NCI-H446 (cell line): ENCODE measurements at regions not wholly inside any gene's neighbourhood (a gene's known extent, or its start where the extent isn't known, plus 50 kb on each side); places are given as distances from the start of the nearest gene placed in this dataset.
A peak's percentile ranks its signal among the peaks of the same experiment; 100 is the strongest.
"Not testable (repeated sequence)": the region's sequence is repeated elsewhere in the genome, so short reads cannot be mapped to it uniquely, and the experiment has no call there.

ENCODE experiments used
- DNase-seq, 2 experiments: peaks; one replicate each; lab custom pipeline; 2025; lab: John Stamatoyannopoulos, UW

GRCh38 chr3:144593881-144594280, 622.3 kb downstream of the DIPK2A start:
- DNase-seq: no peak

DNA sequence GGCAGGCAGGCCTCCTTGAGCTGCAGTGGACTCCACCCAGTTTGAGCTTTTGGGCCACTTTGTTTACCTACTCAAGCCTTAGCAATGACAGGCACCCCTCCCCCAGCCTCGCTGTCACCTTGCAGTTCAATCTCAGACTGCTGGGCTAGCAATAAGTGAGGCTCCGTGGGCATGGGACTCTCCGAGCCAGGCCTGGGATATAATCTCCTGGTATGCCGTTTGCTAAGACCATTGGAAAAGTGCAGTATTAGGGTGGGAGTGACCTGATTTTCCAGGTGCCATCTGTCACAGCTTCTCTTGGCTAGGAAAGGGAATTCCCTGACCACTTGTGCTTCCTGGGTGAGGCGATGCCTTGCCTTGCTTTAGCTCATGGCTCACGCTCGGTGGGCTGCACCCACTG, 648.6 kb downstream of the DIPK2A start:
- DNase-seq: not testable (repeated sequence)

GRCh38 chr3:144622845-144623244, 651.2 kb downstream of the DIPK2A start:
- DNase-seq: no peak

- no peak for DNase-seq
These were observed 653.0 kb downstream of the DIPK2A start for GRCh38 chr3:144624656-144625055.

DNA sequence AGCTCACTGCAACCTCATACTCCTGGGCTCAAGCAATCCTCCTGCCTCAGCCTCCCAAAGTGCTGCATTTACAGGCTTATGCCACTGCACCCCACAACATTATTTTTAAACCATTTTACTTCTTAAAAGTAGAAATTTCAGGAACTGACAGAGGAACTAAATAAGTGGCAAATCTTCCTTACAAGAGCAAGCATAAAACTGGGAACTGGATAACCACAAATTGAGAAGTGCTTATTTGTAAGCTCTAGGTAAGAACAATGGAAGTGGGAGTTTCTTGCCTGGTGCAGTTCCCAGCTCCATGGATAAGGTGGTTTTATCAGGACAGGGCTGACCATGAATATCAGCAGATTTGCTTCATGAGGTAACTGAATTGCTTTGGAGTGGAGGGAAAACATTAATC, 655.2 kb downstream of the DIPK2A start:
- no peak for DNase-seq

DNA sequence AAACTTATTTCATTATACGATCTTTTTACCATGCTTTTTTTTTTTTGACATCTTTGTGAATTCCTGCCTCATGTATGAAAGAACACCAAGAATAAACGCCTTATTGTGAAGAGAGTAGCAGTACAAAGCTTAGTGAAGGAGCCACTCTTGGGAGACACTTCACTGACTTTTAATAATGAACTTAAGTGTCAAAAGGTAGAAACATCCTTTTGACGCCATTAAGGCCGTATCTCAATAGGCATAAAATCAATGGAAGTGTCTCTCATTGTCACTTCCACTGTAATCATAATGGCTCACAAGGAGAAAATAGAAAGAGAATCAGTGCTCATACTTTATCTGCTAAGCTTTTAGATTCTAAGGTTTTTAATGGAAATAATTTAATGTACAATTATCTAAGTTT, 657.8 kb downstream of the DIPK2A start:
- DNase-seq: no peak

DNA sequence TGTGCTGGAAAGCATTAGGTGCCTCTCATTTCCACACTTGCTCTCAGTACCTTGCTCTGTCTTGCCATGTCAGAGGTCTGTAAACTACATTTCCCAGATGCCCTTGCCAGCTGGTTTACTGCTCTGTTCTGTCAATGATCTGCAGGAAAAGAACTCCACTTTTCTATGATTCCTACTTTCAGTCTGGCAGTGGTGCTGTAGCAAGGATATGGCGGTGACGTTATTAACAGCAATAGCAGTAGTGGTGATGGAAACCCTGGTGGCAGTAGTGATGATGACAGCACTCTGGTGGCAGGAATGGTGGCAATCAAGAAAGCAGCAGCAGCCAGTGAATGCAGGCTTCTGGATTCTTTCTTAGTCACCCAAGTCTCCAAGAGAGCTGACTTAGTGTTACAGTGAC, 665.2 kb downstream of the DIPK2A start:
- DNase-seq: no peak

DNA sequence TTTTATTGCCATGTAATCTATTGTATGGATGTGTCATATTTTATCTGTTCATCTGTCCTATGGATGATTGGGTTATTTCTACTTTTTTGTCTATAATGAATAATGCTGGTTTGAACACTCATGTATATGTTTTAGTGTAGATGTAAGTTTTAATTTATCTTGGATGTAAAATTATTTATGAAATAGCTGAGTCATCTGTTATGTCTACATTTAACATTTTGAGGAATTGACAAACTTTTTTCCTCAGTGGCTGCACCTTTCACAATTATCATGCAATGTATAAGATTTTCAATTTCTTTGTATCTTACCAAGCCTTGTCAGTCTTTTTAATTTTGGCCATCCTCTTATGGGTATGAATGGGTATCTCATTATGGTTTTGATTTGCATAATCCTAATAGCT, 666.4 kb downstream of the DIPK2A start:
- no peak for DNase-seq

DNA sequence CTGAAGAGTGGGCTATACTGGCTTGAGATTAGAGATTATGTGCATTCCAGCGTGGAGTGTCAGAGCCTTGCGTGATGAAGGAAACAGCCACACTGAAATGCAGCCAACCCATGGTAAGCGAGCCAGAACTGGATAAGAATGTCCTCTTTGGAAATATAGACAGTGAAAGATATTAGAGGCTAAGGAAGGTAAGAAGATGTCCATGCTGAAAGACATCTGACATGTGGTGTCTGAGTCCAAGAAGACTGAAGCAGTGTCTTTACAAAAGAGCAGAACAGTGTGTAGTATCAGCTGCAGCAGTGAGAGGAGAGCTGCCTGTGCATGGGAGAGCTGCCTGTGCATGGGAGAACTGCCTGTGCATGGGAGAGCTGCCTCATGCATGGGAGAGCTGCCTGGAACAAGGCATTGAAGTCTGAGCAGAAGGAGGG, 672.2 kb downstream of the DIPK2A start:
- peak in 1 of 2 experiments; percentile 14 for DNase-seq

- DNase-seq: no peak
These were observed 673.7 kb downstream of the DIPK2A start for GRCh38 chr3:144645300-144645699.

DNA sequence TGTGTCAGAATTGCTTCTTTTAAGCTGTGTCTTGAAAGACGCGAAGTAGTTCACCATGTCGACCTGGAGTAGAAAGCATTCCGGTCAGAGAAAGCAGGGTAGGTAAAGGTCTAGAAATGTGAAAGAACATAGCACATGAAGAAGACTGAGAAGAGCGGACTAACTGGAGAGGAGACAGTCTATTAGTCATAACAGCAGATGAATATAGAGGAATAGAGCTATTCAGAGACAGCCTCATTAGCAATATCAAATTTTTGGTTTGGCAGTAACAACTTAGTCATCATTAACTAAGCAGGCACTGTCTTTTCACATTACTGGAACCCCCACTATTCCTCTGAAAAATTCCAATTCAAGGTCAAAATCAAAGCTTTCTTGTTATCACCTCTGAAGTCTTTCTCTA, 678.8 kb downstream of the DIPK2A start:
- no peak for DNase-seq

GRCh38 chr3:144652573-144652972, 681.0 kb downstream of the DIPK2A start:
- no peak for DNase-seq

DNA sequence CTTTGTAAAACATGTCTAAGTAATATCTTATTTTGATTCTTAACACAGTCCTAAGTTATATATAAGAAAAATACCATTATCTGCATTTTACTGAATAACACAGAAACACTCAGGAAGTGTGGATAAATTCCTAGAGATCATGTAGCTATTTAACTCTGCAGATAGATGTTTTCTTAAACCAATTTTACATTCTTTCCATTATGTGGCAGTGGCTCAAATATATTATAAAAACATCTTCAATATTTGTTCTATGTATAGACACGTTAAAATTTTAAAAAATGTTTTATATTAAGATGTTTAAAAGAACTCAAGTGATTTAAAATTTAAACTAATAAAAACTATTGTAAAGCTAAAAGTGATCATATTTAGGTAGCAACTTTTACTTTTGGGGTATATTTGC, 683.8 kb downstream of the DIPK2A start:
- no peak for DNase-seq

GRCh38 chr3:144660186-144660585, 688.6 kb downstream of the DIPK2A start:
- no peak for DNase-seq

- DNase-seq: no peak
These were observed 691.1 kb downstream of the DIPK2A start for GRCh38 chr3:144662729-144663128.

DNA sequence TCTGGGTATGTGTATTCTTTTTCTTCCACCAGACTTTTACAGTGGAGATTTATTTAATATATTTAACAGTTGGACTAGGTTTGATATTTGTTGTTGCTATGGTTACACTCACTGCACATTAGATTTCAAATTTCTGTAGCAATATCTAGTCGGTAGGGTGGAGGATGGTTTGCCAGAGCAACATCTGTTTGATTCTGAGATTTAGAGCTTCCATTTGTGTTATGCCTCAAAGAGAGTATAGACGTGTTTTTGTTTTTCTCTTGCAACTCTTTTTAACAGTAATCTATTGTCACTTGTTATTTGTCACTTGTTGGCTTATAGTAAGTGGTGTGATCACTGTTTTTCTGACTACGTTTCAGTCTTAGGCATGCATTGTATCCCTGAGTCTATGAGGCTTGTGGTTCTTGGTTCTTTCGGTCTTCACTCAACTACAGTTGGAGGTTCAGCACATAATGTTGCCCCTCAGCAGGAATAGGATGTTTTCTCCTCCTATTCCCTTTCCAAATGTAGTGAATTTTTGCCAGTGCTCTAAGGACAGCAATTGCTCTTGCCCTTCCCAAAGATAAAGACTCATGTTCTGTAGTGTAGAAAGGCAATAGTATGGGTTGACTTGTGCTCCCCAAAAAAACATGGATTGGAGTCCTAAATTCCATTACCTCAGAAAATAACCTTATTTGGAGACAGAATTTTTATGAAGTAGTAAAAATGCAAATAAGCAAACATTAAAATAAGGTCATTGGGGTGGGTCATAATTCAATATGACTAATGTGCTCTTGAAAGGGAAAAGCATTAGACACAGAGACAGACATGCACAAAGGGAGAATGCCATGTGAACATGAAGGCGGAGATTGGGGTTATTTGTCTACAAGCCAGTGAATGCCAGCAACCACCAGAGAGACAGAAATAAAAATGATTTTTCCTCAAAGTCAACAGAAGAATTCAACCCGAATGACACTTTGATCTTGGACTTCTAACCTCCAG, 692.1 kb downstream of the DIPK2A start:
- no peak for DNase-seq

- no peak for DNase-seq
These were observed 694.0 kb downstream of the DIPK2A start for GRCh38 chr3:144665567-144666053.

- DNase-seq: no peak
These were observed 698.9 kb downstream of the DIPK2A start for GRCh38 chr3:144670571-144670970.

DNA sequence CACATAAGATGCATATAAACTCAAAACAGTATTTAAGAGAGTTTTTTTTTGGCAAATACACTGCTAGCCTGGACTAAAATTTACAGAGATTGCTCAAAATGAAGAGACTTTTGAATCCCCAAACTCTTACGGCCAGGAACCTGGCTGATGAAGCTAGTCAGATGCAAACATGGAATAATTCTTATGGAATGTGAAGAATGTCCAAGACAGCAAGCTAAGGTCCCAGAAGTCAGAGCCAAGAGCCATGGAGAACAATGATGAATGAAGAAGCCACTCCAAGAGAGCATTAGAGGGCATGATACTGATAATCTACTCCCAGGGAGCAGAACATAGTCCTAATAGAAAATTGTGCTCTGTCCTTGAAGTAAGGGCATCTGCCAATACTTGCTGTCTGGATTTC, 705.5 kb downstream of the DIPK2A start:
- no peak for DNase-seq

DNA sequence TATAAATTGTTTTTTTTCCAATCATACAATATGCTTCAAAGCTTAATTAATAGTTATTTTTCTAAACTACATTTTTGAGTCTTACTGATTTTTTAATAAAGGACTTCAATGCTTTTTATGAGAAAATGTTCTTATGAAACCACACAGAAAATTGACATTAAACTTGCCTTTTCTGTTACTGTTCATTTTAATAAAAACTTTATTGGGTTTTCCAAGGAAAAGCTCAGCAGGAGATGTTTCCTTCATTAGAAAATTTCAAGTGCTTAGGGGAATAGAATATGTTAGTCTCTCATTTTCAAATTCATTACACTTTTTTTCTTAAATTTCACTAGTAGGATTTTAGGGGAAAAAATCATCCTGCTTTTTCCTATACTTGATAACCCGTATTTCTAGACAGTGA, 711.4 kb downstream of the DIPK2A start:
- DNase-seq: no peak

DNA sequence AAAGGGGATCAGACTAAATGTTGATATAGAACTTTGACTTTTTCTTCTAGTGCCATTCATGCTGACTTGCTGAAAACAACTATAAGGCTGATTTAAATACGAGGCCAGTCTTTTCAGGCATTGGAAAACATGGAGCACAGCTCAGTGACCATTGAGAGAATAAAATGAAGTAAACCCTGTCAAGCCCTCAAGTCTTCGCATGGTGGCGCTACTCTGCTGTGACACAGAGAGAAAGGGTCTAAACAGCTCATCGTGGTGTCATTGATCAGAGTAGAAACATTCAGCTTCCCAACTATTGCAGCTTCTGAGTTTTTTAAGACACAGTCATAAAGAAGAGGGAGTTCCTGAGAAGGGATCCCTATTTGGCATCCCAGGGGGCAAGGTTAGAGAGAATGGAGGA, 716.2 kb downstream of the DIPK2A start:
- DNase-seq: no peak

- DNase-seq: no peak
These were observed 720.9 kb downstream of the DIPK2A start for GRCh38 chr3:144692488-144692887.

DNA sequence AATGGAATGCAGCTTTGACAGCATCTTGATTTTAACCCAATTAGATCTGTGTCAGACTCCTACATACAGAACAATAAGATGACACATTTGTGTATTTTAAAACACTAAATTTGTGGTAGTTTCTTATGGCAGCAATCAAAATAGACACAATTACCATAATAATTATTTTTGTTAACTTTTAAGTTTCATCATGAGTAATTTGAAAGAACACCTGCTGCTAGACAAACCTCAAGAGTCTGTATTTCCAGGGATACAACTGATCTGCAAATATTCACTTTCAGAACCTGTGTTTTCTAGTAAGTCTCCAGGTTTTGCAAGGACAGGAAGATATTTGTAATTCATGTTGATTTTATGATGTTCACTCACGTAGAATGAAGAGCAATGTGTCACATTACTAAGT, 736.8 kb downstream of the DIPK2A start:
- no peak for DNase-seq

DNA sequence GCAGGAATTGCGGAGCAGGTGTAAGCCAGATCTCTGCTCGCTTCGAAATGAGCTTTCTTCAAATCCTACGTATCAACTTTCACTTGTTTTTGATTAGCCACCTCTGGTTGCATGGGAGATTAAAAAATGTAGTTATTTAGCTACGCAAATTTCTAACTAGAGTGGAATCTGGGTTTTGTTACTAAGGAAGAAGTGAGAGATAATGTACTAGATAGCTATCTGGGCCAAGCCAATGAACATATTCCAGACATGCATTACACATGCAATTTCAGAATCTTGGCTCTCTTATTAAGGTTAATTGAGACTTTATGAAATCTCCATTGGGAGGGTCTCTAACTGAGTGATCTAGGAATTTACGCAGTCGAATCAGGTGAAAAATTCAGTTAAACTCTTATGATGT, 765.7 kb downstream of the DIPK2A start:
- DNase-seq: no peak
